ENCODE measurements at regions not wholly inside any gene's neighbourhood (a gene's known extent, or its start where the extent isn't known, plus 50 kb on each side); places are given as distances from the start of the nearest gene placed in this dataset.

DNA sequence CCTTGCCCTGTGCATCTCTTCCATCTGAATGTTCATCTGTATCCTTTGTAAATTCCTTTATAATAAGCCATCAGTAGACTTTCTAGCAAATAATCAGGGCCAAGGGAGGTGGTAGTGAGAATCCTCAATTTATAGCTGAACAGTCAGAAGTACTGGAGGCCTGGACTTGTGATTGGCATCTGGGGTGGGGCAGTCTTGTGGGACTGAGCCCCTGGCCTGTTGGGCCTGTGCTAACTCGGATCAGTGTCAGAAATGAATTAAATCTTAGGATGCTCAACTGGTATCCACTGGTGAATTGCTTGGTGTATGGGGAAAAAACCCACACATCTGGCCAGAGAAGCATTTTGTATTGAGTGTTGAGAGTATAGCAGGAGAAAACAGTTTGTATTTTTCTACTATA, 481.8 kb downstream of the GLRX3 start:
- TF ChIP-seq, protein P1, sequence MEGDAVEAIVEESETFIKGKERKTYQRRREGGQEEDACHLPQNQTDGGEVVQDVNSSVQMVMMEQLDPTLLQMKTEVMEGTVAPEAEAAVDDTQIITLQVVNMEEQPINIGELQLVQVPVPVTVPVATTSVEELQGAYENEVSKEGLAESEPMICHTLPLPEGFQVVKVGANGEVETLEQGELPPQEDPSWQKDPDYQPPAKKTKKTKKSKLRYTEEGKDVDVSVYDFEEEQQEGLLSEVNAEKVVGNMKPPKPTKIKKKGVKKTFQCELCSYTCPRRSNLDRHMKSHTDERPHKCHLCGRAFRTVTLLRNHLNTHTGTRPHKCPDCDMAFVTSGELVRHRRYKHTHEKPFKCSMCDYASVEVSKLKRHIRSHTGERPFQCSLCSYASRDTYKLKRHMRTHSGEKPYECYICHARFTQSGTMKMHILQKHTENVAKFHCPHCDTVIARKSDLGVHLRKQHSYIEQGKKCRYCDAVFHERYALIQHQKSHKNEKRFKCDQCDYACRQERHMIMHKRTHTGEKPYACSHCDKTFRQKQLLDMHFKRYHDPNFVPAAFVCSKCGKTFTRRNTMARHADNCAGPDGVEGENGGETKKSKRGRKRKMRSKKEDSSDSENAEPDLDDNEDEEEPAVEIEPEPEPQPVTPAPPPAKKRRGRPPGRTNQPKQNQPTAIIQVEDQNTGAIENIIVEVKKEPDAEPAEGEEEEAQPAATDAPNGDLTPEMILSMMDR (conservative IDR thresholded peaks at IDR 0.05; ENCODE audit: low read length): no peak
- TF ChIP-seq EZH2phosphoT487 (IDR thresholded peaks at IDR 0.05; ENCODE audit: borderline replicate concordance): no peak
